ENCODE measurements at regions not wholly inside any gene's neighbourhood (a gene's known extent, or its start where the extent isn't known, plus 50 kb on each side); places are given as distances from the start of the nearest gene placed in this dataset.

DNA sequence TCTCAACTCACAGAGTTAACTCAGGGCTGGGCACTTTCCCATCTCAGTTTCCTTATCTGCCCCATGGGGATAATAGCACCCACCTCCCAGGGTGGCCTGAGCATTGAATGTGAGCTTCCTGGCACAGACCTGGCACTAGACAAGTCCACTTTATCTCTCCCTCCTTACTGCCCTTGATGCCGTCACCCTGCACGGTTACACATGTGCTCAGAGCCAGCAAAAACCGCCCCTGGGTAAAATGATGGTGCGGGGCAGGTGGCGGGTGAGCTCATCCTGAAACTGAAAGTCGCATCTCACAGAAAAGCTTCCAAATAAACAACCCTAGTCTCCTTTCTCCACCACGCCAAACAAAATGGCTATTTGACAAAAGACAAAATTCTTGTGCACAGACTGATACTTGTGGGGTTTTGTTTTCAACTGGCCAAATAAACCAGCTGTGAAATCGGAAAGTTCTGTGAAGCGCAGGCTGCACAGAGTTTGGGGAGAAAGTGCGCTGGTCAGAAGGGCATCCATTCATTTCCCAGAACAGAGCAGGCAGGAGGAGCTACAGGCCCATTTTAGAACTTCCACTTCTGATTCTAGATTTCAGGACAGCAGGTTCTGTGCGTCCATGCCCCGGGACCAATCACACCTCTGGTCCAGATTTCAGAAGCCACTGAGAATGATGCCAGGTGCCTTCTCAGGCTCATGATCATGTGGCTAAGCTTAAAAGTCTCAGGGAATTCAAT, 138.1 kb downstream of the SHANK2 start:
- Histone ChIP-seq H3K27me3 (ENCODE audit: control insufficient read depth in 2 of 2, insufficient read depth in 2 of 2, low read length in 2 of 2) (no peaks in the 10 kb centered on the region), H2AFZ (ENCODE audit: low read depth, low read length) (no peak overlapping the region), H3K9ac (replicated peaks; ENCODE audit: extremely low read depth, insufficient read depth, low read length) (no peak overlapping the region), H3K4me2 (ENCODE audit: insufficient read depth, low read length) (no peak overlapping the region), H3K36me3 (ENCODE audit: control insufficient read depth in 2 of 2, extremely low read depth in 1 of 2, insufficient read depth in 2 of 2, low read length in 2 of 2) (no peaks in the 10 kb centered on the region), H3K9me1 (replicated peaks; ENCODE audit: control insufficient read depth, extremely low read depth, insufficient read depth, low read length) (no peaks in the 10 kb centered on the region), H3K9me3 (replicated peaks; ENCODE audit: control insufficient read depth, insufficient read depth, low read length) (no peaks in the 10 kb centered on the region), H3K27ac (ENCODE audit: insufficient read depth, low read depth, low read length) (no peak overlapping the region), H3K79me2 (ENCODE audit: control insufficient read depth, insufficient read depth, low read length) (no peaks in the 10 kb centered on the region), H3K4me3 (replicated peaks in 1 of 3; ENCODE audit: insufficient read depth in 1 of 3, low read depth in 1 of 3, low read length in 3 of 3) (no peak overlapping the region), H4K20me1 (replicated peaks; ENCODE audit: control insufficient read depth, extremely low read depth, insufficient read depth, low read length) (no peaks in the 10 kb centered on the region), H3K4me1 (ENCODE audit: control insufficient read depth, extremely low read depth, insufficient read depth, low read length) (no peaks in the 10 kb centered on the region)
- TF ChIP-seq FOS (IDR thresholded peaks at IDR 0.05; ENCODE audit: borderline replicate concordance, insufficient read depth, low read length) = no peak
- TF ChIP-seq POLR2AphosphoS5 (IDR thresholded peaks at IDR 0.05; ENCODE audit: insufficient read depth, low read depth, low read length) = no peak
- TF ChIP-seq CTCF (IDR thresholded peaks at IDR 0.05; ENCODE audit: extremely low read depth in 1 of 2, insufficient read depth in 1 of 2, low read depth in 1 of 2, low read length in 2 of 2) = no peak
- no peak for TF ChIP-seq POLR2A (IDR thresholded peaks at IDR 0.05; ENCODE audit: low read depth, low read length)
- no peak for TF ChIP-seq MYC (IDR thresholded peaks at IDR 0.05; ENCODE audit: low read depth, low read length)
- TF ChIP-seq GATA2 (IDR thresholded peaks at IDR 0.05; ENCODE audit: insufficient read depth, insufficient read length, low read depth, low read length) = no peak
- TF ChIP-seq EZH2 (IDR thresholded peaks at IDR 0.05; ENCODE audit: borderline replicate concordance, low read depth, low read length, severe bottlenecking) = no peak
- no peak for TF ChIP-seq MAX (IDR thresholded peaks at IDR 0.05; ENCODE audit: insufficient read depth, insufficient read length)
- TF ChIP-seq JUN (IDR thresholded peaks at IDR 0.05; ENCODE audit: borderline replicate concordance, insufficient read depth, insufficient read length, low read depth) = no peak
- FAIRE-seq (no peak), DNase-seq (ENCODE audit: low read depth, low spot score) (no peak)
- intact Hi-C loops (cut with micrococcal nuclease) (no loop called here), dilution Hi-C loops (cut with MboI; ENCODE audit: extremely low pct_ligation_motif_present, low sequenced_read_pairs) (no loop called here)
- ChIA-PET CTCF (no interaction called here), POLR2A (no interaction called here)
- BruUV-seq (replicated peaks) = no TSS peak

Measured in endothelial cell of umbilical vein (primary cell).